Peyer's patch (tissue), 4 donors: ENCODE measurements at regions not wholly inside any gene's neighbourhood (a gene's known extent, or its start where the extent isn't known, plus 50 kb on each side); places are given as distances from the start of the nearest gene placed in this dataset.

Experiments
- POLR2A ChIP-seq, 2 donors: fragments of 450-650 bp; IDR thresholded peaks; one replicate each; pipeline ENCODE4 v1.5.1; 2017; ENCODE audit warnings: antibody characterized with exemption in 2 of 2, mild to moderate bottlenecking in 2 of 2, moderate library complexity in 2 of 2
- TF ChIP-seq, protein P1 (sequence below), 6 experiments: fragments of 450-650 bp in 4 of 6; fragments of 200-600 bp in 2 of 6; sonication (generic) in 1 of 6; IDR thresholded peaks; one replicate each; pipeline ENCODE4 v1.5.1; 2017 to 2019; ENCODE audit warnings: antibody characterized with exemption in 6 of 6, mild to moderate bottlenecking in 3 of 6, moderate library complexity in 1 of 6

DNA sequence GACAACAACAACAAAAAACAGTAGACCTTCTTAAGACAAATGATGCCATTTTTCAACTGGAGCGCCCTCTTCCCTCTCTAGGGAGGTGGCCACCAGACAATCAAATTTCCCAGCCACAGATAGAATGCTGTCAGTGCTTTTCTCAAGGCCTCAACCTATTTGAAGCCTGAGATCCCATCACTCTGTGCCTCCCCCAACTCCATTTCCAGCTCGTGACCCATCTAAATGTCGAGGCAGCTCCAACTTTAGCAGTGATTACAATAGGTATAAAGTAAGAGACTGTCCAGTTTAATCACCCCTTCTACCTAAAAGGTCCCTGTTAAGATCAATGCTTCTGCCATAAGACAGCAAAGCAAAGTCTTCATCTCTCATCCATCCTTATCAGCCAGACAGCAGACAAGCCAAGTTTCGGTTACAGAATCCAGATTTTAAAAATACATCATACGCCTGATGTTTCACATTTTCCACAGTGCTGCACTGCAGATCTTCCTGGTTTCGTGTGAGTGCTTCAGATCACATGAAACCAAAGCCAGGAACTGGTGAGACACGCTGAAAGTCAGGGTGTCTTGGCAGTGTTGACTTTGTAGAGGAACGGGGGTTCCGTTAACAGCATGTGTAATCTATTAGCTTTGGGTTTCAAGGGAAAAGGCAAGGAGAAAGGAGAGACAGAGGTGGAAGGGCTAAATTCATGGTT is 447.8 kb downstream of the ENC1 start:
- no peak for TF ChIP-seq POLR2A (IDR thresholded peaks at IDR 0.05)
- TF ChIP-seq, protein P1, sequence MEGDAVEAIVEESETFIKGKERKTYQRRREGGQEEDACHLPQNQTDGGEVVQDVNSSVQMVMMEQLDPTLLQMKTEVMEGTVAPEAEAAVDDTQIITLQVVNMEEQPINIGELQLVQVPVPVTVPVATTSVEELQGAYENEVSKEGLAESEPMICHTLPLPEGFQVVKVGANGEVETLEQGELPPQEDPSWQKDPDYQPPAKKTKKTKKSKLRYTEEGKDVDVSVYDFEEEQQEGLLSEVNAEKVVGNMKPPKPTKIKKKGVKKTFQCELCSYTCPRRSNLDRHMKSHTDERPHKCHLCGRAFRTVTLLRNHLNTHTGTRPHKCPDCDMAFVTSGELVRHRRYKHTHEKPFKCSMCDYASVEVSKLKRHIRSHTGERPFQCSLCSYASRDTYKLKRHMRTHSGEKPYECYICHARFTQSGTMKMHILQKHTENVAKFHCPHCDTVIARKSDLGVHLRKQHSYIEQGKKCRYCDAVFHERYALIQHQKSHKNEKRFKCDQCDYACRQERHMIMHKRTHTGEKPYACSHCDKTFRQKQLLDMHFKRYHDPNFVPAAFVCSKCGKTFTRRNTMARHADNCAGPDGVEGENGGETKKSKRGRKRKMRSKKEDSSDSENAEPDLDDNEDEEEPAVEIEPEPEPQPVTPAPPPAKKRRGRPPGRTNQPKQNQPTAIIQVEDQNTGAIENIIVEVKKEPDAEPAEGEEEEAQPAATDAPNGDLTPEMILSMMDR (IDR thresholded peaks at IDR 0.05) = no peak
